ENCODE measurements at regions not wholly inside any gene's neighbourhood (a gene's known extent, or its start where the extent isn't known, plus 50 kb on each side); places are given as distances from the start of the nearest gene placed in this dataset.

DNA sequence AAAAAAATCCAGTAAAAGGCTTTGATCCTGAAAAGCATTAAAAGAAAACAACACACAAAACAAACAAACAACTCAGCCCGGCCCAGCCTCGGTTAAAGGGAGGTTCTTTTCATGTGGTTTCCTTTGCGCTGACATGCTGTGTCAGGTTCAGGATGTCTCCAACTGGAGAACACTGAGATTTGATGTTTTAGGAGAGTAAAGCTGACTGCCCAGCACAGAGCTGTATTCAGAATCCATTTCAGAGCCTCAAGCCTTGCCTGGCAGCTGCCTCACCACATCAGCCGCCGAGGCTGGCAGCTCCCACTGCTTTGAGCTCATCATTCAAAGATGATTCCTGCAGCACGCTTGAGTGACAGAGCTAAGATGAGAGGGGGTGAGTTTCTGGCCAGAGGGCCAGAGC, 205.8 kb upstream of the LYZL1 start:
- no peak overlapping the region for H3K4me3 ChIP-seq (ENCODE audit: low read depth, low read length, poor library complexity, severe bottlenecking)
- no peak overlapping the region for H3K27ac ChIP-seq (ENCODE audit: low read depth, low read length, poor library complexity, severe bottlenecking)
- intact Hi-C loops (cut with micrococcal nuclease; ENCODE audit: unreplicated experiment), result no loop called here
- peaks cover 9% of the 10 kb centered on the region for H3K4me1 ChIP-seq (ENCODE audit: insufficient read depth, low read length, poor library complexity, severe bottlenecking)
- BruUV-seq (replicated peaks), result no TSS peak
- no peaks in the 10 kb centered on the region for H3K36me3 ChIP-seq (ENCODE audit: insufficient read depth, low read length, poor library complexity, severe bottlenecking)
- no peak for DNase-seq (ENCODE audit: low spot score)
- no peaks in the 10 kb centered on the region for H3K27me3 ChIP-seq (replicated peaks; ENCODE audit: insufficient read depth, low read depth, low read length, poor library complexity)
- H3K9me3 ChIP-seq (ENCODE audit: low read depth, low read length, poor library complexity, severe bottlenecking), result no peaks in the 10 kb centered on the region
- ChIA-PET POLR2A (ENCODE audit: low non-redundant PET) (no interaction called here), CTCF (interaction anchor here (0.6 kb wide), 1 partner anchor 451 kb away, joined by 3 read pairs; no protein-coding TSS in a partner anchor)
- TF ChIP-seq, protein P1, sequence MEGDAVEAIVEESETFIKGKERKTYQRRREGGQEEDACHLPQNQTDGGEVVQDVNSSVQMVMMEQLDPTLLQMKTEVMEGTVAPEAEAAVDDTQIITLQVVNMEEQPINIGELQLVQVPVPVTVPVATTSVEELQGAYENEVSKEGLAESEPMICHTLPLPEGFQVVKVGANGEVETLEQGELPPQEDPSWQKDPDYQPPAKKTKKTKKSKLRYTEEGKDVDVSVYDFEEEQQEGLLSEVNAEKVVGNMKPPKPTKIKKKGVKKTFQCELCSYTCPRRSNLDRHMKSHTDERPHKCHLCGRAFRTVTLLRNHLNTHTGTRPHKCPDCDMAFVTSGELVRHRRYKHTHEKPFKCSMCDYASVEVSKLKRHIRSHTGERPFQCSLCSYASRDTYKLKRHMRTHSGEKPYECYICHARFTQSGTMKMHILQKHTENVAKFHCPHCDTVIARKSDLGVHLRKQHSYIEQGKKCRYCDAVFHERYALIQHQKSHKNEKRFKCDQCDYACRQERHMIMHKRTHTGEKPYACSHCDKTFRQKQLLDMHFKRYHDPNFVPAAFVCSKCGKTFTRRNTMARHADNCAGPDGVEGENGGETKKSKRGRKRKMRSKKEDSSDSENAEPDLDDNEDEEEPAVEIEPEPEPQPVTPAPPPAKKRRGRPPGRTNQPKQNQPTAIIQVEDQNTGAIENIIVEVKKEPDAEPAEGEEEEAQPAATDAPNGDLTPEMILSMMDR (conservative IDR thresholded peaks at IDR 0.05; ENCODE audit: low read depth, low read length), result no peak
- no peak for TF ChIP-seq EZH2 (IDR thresholded peaks at IDR 0.05; ENCODE audit: borderline replicate concordance, low read depth, low read length, poor library complexity, severe bottlenecking)

DNA sequence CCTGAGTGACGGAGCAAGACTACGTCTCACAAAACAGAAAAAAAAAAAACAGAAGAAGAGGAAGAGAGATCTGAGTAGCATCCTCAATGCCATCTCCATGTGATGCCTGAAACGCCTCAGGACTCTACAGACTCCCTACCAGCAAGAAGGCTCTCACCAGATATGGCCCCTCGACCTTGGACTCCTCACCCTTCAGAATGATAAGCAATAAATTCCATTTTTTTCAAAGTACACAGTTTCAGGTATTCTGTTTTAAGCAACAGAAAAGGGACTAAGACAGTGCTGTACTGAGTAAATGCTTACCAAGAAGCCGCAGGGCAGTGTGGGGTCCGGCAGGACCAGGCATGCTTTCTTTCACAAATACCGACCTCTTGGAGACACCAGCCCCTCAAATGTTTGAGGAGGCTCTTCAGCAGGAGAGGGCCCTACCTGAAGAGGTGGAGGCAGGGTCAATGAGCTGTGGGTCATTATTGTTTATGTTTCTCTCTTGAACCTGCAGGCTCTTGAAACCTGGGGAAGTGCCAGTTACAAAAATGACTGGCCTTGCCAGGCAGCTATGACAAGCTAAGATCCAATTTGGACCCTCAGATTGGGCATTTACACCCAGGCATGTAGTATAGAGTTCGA, 204.1 kb upstream of the LYZL1 start:
- intact Hi-C loops (cut with micrococcal nuclease; ENCODE audit: unreplicated experiment), result no loop called here
- DNase-seq (ENCODE audit: low spot score), result no peak
- BruUV-seq (replicated peaks), result no TSS peak
- TF ChIP-seq, protein P1 (conservative IDR thresholded peaks at IDR 0.05; ENCODE audit: low read depth, low read length), result no peak
- no peak for TF ChIP-seq EZH2 (IDR thresholded peaks at IDR 0.05; ENCODE audit: borderline replicate concordance, low read depth, low read length, poor library complexity, severe bottlenecking)
- no peaks in the 10 kb centered on the region for H3K27me3 ChIP-seq (replicated peaks; ENCODE audit: insufficient read depth, low read depth, low read length, poor library complexity)
- H3K9me3 ChIP-seq (ENCODE audit: low read depth, low read length, poor library complexity, severe bottlenecking), result no peaks in the 10 kb centered on the region
- H3K36me3 ChIP-seq (ENCODE audit: insufficient read depth, low read length, poor library complexity, severe bottlenecking), result no peaks in the 10 kb centered on the region
- ChIA-PET CTCF (no interaction called here), POLR2A (ENCODE audit: low non-redundant PET) (no interaction called here)
- no peak overlapping the region for H3K27ac ChIP-seq (ENCODE audit: low read depth, low read length, poor library complexity, severe bottlenecking)
- no peak overlapping the region for H3K4me3 ChIP-seq (ENCODE audit: low read depth, low read length, poor library complexity, severe bottlenecking)
- no peaks in the 10 kb centered on the region for H3K4me1 ChIP-seq (ENCODE audit: insufficient read depth, low read length, poor library complexity, severe bottlenecking)

DNA sequence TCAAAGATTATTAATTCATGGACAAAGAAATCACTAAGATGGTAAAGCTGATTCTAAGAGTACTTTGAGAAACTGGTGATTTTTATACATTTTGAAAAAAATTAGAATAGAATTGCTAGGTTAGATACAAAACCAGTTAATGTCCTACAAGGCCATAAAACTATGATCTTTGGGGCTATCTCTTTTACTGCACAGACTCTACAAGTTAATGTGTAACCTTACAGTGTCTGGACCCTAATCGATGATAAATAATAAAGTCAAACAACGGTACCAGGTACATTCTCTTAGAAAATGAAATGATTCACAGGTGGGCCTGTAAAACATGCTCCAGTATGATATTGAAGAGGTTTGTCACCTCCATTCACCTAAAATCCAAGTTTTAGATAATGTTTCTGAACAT, 199.8 kb upstream of the LYZL1 start:
- Histone ChIP-seq H3K27ac (ENCODE audit: low read depth, low read length, poor library complexity, severe bottlenecking) (no peak overlapping the region), H3K4me1 (ENCODE audit: insufficient read depth, low read length, poor library complexity, severe bottlenecking) (no peaks in the 10 kb centered on the region), H3K9me3 (ENCODE audit: low read depth, low read length, poor library complexity, severe bottlenecking) (no peaks in the 10 kb centered on the region), H3K36me3 (ENCODE audit: insufficient read depth, low read length, poor library complexity, severe bottlenecking) (no peaks in the 10 kb centered on the region), H3K27me3 (replicated peaks; ENCODE audit: insufficient read depth, low read depth, low read length, poor library complexity) (no peaks in the 10 kb centered on the region), H3K4me3 (ENCODE audit: low read depth, low read length, poor library complexity, severe bottlenecking) (no peak overlapping the region)
- POLR2A ChIA-PET (ENCODE audit: low non-redundant PET), result no interaction called here
- TF ChIP-seq, protein P1 (conservative IDR thresholded peaks at IDR 0.05; ENCODE audit: low read depth, low read length), result no peak
- TF ChIP-seq EZH2 (IDR thresholded peaks at IDR 0.05; ENCODE audit: borderline replicate concordance, low read depth, low read length, poor library complexity, severe bottlenecking), result no peak
- CTCF ChIA-PET, result no interaction called here
- BruUV-seq (replicated peaks), result no TSS peak
- intact Hi-C loops (cut with micrococcal nuclease; ENCODE audit: unreplicated experiment), result no loop called here
- no peak for DNase-seq (ENCODE audit: low spot score)

All from A673 (cell line).